HK-2 (cell line): ENCODE measurements at regions not wholly inside any gene's neighbourhood (a gene's known extent, or its start where the extent isn't known, plus 50 kb on each side); places are given as distances from the start of the nearest gene placed in this dataset.
"Not testable (repeated sequence)": the region's sequence is repeated elsewhere in the genome, so short reads cannot be mapped to it uniquely, and the experiment has no call there.

Experiments used
- DNase-seq: peaks from one replicate; pipeline ENCODE4 v3.0.0-alpha.2; 2018; ENCODE audit not compliant: unreplicated experiment

- not testable (repeated sequence) for DNase-seq
These were observed 261.5 kb upstream of the PLGLB2 start for GRCh38 chr2:87486413-87486812.

DNA sequence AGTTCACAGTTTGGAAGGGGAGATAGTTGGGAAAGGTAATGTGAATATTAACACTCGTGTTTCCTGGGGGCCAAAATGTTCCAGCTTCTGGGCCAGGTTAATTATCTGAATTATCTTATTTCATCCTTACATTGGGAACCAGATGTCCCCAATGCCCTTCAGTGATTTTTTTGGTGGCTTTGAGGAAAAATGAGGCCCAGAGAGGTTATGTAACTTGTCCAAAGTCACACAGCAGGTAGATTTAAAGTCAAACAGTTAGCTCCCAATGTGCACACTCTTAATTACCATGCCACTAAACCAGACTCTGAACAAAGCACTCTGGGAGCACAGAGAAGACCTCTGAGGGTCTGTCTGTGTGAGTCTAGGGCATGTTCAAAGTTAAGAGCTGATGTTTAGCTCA, 259.9 kb upstream of the PLGLB2 start:
- DNase-seq, result not testable (repeated sequence)

DNA sequence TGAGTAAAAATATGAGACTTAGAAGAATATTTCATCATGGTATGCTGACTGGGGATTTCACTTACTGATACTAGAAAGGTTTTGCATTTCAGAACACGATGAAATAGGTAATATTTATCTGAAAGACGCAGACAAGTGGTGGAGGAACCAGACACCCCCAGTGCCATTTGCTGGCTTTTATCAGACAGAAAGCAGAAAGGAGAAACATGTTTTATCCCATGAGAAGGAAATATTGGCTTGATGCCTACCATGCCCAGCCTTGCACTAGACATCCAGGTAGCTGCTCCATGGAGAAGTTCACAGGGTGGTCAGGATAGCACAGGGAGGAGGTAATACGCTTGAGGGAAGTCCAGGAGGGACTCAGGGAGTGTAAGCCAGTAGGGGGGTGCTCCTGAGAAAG, 258.9 kb upstream of the PLGLB2 start:
- not testable (repeated sequence) for DNase-seq

GRCh38 chr2:87494846-87495245, 253.0 kb upstream of the PLGLB2 start:
- not testable (repeated sequence) for DNase-seq

GRCh38 chr2:87495455-87495854, 252.4 kb upstream of the PLGLB2 start:
- DNase-seq, result not testable (repeated sequence)

GRCh38 chr2:87496036-87497006, 251.6 kb upstream of the PLGLB2 start:
- DNase-seq, result not testable (repeated sequence)

GRCh38 chr2:87497135-87497534, 250.8 kb upstream of the PLGLB2 start:
- DNase-seq, result not testable (repeated sequence)

- not testable (repeated sequence) for DNase-seq
These were observed 250.2 kb upstream of the PLGLB2 start for GRCh38 chr2:87497700-87498099.

- DNase-seq, result not testable (repeated sequence)
These were observed 249.6 kb upstream of the PLGLB2 start for GRCh38 chr2:87498169-87498853.

GRCh38 chr2:87498854-87499238, 249.0 kb upstream of the PLGLB2 start:
- not testable (repeated sequence) for DNase-seq

GRCh38 chr2:87499860-87500259, 248.0 kb upstream of the PLGLB2 start:
- DNase-seq, result not testable (repeated sequence)

DNA sequence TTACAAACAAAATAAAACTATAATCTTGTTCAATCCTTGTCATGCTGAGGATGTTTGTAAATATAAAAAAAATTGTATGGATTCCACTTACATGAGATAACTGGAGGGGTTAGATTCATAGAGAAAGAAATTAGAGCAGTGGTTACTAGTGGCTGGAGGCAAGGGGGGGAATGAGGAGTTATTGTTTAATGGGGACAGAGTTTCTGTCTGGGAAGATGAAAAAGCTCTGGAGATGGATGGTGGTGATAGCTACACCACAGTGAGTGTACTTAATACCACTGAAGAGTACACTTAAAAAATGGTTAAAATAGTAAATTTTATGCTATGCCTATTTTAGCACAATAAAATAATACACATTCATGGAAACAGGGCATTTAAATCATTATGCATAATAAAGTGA, 247.5 kb upstream of the PLGLB2 start:
- not testable (repeated sequence) for DNase-seq

- DNase-seq, result not testable (repeated sequence)
These were observed 246.9 kb upstream of the PLGLB2 start for GRCh38 chr2:87500951-87501350.

- not testable (repeated sequence) for DNase-seq
These were observed 244.9 kb upstream of the PLGLB2 start for GRCh38 chr2:87502948-87503347.

DNA sequence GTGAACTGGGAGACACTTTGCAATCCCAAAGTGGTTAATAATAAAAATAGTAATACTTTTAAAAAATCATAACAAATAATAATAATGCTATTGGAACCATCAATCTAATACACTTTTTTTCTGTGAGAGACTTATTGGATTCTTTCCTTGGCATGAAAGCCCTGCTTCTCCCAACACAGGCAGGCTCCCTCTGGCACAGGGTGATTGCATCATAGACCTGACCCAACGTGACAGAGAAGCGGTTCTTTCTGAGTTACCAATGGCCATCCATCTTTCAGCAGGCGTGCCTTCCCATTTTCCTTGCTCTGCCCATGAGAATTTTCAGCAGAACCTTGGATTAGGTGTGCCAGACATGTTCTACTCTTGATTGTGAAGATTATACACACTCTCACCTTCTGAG, 242.6 kb upstream of the PLGLB2 start:
- not testable (repeated sequence) for DNase-seq

GRCh38 chr2:87505909-87506308, 242.0 kb upstream of the PLGLB2 start:
- not testable (repeated sequence) for DNase-seq

DNA sequence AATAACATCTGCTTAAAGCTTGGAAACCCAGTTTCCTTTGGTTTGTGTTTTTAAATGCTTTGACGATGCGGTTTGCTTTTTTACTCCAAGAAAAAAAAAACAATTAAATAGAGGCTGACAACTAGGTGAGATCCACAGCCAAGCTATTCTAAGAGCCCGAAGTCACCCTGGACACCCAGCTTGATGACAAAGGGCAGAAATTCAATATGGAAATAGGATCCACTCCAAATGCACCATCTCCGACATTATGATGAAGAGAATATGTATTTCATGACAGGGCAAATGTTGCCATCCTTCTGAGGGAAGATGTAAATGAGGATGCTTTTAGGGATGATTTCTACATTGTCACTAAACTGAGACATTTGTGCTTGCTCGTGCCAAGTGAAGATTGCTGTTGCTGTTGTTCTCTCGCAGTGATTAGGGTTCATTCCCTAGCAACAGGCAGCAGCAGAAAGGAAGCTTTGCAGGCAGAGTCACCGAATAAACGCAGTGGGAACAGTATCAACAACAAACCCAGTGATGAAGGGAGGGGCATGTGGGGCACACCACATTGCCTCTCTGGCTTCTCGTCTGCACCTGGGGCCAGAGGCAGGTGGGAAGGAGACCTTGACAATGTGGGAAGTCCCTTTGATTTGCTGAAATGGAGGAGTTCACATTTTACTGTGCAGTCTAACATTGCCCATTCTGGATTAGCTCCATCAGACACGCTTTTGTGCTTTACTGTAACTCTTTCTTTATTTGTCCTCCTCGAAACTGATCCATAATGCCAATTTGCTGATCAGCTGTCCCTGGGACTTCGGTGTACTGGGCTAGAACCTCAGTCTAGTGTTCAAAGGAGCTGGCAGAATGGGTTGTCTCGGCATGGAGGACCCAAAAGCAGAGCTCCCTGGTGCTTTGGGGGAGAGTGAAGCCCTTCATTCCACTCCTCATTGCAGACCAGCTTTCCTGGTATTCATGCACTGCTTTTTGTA, 240.2 kb upstream of the PLGLB2 start:
- not testable (repeated sequence) for DNase-seq

GRCh38 chr2:87511195-87511778, 236.6 kb upstream of the PLGLB2 start:
- DNase-seq, result not testable (repeated sequence)

DNA sequence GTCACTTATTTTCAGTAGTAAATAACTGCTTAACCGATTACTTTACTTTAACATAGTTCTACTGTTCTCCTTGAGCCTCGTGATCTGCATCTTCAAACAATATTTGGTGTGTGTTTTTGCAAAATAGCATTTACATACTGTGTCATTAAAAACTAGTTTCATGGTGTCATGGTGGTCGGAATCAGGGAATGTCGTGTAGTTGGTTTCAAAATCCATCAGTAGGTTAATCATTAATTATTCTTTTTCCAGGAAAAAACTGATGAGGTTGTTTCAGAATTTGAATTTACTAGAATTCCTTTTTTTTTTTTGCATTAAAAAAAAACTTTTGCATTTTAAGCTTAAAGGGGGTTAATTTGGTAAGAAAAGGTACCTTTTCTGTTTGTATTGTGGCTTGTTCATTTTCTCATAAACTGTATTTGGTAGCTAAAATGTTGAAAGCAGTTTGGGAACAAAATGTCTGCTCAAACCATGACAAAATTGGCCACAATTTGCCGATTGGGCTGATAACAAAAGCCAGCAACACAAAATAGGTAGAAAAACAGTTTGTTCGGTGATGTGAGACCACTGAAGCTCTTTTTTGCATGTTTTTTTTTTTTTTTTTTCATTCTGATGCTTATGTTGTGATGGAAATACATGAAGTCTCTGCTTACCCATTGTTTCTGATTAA, 234.9 kb upstream of the PLGLB2 start:
- not testable (repeated sequence) for DNase-seq

GRCh38 chr2:87514034-87514433, 233.9 kb upstream of the PLGLB2 start:
- not testable (repeated sequence) for DNase-seq
